Posterior cingulate gyrus (tissue), 11 donors: ENCODE measurements at regions not wholly inside any gene's neighbourhood (a gene's known extent, or its start where the extent isn't known, plus 50 kb on each side); places are given as distances from the start of the nearest gene placed in this dataset.
"Not testable (repeated sequence)": the region's sequence is repeated elsewhere in the genome, so short reads cannot be mapped to it uniquely, and the experiment has no call there.

Experiments used
- DNase-seq, 10 donors: peaks; one replicate each; pipeline versions ENCODE4 v3.0.0 to v3.0.0-alpha.2; 2020 to 2021; ENCODE audit warnings: mixed read lengths in 3 of 10
- intact Hi-C: fragments of 100-400 bp; cut with DNase I; formaldehyde crosslinking; loops from one replicate; pipeline ENCODE4 v1.15.1; 2023

DNA sequence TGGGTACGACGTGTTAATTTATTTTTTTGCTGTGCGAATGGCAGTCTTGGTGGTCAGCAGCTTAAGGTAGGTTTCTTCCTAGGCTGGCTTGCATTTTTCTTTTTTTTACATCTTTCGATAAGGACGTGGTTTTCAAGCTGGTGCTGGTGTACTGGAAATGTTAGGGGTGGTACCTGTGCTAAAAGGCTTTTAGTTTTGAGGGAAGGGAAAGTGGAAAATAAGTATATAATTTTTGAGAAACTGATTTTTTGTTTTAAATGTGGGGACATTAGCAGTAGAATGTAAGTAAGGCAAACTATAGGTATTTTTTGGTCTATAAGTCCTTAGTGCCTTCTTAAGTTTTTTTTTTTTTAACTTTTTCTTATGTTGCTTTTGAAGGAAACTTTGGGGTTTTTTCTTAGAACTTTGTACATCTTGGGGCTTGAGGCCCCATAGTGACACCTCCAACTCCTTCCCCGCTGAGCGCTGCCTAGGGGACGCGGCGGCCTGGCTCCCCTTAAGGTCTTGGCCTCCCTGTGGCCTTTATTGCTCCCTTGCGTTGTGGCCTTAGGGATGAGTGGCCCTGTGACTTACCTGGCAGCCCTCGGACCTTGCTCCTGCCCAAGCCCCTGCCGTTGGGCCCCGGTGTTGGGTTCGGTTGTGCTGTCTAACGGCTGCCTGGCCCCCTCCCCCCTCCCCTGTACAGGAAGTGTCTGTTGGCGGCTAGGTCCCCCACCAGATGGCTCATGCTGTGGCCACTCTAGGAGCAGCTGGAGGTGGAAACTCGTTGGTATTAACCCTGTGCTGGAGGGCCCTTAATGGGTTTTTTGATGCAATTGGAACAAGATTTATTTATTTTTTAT, 88.0 kb upstream of the RPRML start:
- DNase-seq, result peak; percentile 65 to 96 (median 73)
- intact Hi-C loops, result loop anchor here (5.0 kb wide), 1 partner anchor 145 kb away; the partner anchor contains the start of gene GOSR2

DNA sequence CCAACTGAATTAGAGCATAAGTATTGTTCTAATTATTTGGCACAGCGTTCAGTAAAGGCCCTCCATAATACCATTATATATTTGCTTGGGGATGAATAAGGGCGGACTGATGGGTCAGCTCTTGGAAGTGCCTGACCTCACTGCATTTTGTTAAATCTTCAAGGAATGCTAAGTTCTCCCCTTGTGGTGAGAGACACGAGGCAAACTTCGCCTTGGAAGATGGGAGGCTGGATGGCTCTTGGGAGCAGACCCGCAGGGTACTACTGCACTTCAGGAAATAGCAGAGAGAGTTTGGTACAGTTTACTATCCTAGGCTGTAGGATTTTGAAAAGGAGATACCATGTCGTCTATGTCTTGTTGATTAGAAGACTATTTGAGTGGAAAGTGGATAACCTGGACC, 87.0 kb upstream of the RPRML start:
- DNase-seq, result no peak
- intact Hi-C loops, result loop anchor here (5.0 kb wide), 1 partner anchor 144 kb away; the partner anchor contains the start of gene GOSR2

DNA sequence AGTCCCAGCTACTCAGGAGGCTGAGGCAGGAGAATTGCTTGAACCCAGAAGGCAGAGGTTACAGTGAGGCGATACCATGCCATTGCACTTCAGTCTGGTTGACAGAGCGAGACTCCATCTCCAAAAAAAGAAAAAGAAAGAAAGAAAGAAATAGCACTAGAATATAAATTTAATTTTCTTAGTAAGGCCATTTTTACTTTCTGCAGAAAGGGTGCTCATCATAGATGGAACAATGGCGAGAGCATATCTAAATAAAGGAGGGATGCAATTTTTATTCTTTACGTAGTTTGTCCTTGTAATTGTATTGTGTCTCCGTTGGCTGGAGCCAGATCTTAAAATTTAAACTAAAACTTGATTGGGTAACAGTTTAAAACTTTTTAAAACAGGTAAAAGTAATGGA, 85.6 kb upstream of the RPRML start:
- DNase-seq, result no peak
- intact Hi-C loops, result loop anchor here (5.0 kb wide), 1 partner anchor 142 kb away; the partner anchor contains the start of gene GOSR2

DNA sequence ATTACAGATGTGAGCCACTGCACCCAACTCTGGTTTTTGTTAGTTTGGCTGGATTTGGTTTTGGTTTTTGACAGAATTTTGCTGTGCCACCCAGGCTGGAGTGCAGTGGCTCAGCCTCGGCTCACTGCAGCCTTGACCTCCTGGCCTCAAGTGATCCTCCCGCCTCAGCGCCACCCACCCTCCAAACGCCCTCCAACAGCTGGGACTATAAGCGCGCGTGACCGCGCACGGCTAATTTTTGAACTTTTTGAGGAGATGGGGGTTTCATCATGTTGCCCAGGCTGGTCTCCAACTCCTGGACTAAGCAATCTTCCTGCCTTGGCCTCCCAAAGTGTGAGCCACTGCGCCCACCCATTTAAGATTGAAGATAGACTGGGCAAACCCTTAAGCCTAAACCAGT, 84.4 kb upstream of the RPRML start:
- intact Hi-C loops, result no loop called here
- no peak for DNase-seq

DNA sequence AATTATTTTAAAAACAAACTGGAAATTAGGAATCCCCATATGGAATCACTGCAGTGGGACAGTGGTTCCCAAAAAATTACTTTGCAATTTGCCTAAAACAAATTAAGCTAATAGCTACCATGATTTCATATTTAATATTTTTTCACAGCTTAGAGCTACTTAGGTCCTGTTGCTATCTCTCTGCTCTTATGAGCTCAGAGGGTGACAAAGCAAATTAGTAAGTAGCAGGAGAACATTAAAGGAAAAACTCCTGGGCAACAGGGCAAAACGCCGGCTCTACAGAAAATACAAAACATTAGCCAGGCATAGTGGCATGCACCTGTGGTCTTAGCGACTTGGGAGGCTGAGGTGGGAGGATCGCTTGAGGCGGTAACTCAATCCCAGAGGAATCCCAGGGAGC, 83.8 kb upstream of the RPRML start:
- intact Hi-C loops, result not testable (repeated sequence)

DNA sequence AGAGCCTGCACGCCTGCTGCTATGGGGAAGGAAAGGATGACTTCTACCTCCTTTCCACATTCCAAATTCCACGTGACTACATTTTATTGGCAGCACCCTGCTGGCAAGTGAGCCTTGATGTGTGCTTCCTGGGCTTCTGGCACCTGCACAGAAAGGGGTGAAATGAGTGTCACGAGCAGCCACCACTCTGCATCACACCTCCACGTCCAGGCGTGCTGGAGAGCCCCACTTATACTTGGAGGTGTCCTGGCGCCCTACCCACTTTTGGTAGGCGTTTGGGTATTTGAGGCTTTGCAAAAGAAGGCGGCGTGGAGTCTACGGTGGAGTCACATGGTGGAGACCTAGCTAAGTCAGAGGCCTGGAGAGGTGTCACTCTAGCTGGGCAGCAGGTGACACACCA, 81.0 kb upstream of the RPRML start:
- intact Hi-C loops, DNase-seq: not testable (repeated sequence)

More for the DNA sequence above, 83.8 kb upstream of the RPRML start:
- DNase-seq, result not testable (repeated sequence)

DNA sequence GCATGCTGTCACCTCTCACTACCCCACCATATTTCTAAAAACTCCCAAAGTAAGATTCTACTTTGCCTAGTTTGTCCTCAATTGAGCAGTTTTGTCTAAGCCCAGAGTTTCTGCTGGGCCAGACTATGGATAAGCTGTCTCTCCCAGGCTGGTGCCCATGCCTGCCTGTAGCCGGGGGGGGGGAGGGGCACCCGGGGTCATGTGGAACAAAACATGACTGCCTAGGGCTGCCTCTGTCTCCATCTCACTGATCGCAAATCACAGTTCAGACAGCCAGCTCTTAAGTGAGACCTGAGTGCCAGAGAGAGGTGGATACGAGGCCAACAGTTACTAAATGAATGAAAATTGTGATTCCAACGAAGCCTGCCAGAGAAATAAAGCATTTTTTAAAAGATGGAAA, 78.8 kb upstream of the RPRML start:
- intact Hi-C loops, result no loop called here
- no peak for DNase-seq

DNA sequence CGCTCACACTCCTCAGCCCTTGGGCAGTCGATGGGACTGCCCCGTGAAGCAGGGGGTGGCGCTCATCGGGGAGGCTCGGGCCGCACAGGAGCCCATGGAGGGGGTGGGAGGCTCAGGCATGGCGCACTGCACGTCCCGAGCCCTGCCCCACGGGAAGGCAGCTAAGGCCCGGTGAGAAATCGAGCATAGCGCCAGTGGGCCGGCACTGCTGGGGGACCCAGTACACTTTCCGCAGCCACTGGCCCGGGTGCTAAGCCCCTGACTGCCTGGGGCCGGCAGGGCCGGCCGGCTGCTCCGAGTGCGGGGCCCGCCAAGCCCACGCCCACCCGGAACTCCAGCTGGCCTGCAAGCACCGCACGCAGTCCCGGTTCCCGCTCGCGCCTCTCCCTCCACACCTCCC, 78.2 kb upstream of the RPRML start:
- intact Hi-C loops, result not testable (repeated sequence)
- peak in 1 of 10 donors; percentile 84 for DNase-seq

DNA sequence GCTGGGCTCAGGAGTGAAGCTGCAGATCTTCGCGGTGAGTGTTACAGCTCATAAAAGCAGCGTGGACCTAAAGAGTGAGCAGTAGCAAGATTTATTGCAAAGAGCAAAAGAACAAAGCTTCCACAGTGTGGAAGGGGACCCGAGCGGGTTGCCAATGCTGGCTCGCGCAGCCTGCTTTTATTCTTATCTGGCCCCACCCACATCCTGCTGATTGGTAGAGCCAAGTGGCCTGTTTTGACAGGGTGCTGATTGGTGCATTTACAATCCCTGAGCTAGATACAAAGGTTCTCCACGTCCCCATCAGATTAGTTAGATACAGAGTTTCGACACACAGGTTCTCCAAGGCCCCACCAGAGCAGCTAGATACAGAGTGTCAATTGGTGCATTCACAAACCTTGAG, 77.6 kb upstream of the RPRML start:
- peak in 1 of 10 donors; percentile 17 for DNase-seq
- intact Hi-C loops, result not testable (repeated sequence)
